ENCODE measurements at regions not wholly inside any gene's neighbourhood (a gene's known extent, or its start where the extent isn't known, plus 50 kb on each side); places are given as distances from the start of the nearest gene placed in this dataset.

GRCh38 chr5:133829786-133830185 lies 138.6 kb downstream of the C5orf15 start:
- no peak for DNase-seq (ENCODE audit: low read depth)

- DNase-seq (ENCODE audit: low read depth) = no peak
Measured at GRCh38 chr5:133828722-133829121, 139.7 kb downstream of the C5orf15 start.

GRCh38 chr5:133827830-133828229 lies 140.6 kb downstream of the C5orf15 start:
- no peak for DNase-seq (ENCODE audit: low read depth)

- no peak for DNase-seq (ENCODE audit: low read depth)
Measured at GRCh38 chr5:133827011-133827410, 141.4 kb downstream of the C5orf15 start.

GRCh38 chr5:133825631-133826289 lies 142.7 kb downstream of the C5orf15 start:
- no peak for DNase-seq (ENCODE audit: low read depth)

- DNase-seq (ENCODE audit: low read depth) = no peak
Measured at GRCh38 chr5:133824661-133825254, 143.7 kb downstream of the C5orf15 start.

- DNase-seq (ENCODE audit: low read depth) = no peak
Measured at GRCh38 chr5:133821889-133822288, 146.5 kb downstream of the C5orf15 start.

GRCh38 chr5:133821311-133821741 lies 147.1 kb downstream of the C5orf15 start:
- DNase-seq (ENCODE audit: low read depth) = no peak

GRCh38 chr5:133820507-133820906 lies 147.9 kb downstream of the C5orf15 start:
- no peak for DNase-seq (ENCODE audit: low read depth)

GRCh38 chr5:133819977-133820471 lies 148.4 kb downstream of the C5orf15 start:
- no peak for DNase-seq (ENCODE audit: low read depth)

GRCh38 chr5:133818869-133819600 lies 149.4 kb downstream of the C5orf15 start:
- no peak for DNase-seq (ENCODE audit: low read depth)

- DNase-seq (ENCODE audit: low read depth) = peak; percentile 40
Measured at GRCh38 chr5:133818031-133818431, 150.4 kb downstream of the C5orf15 start.

- no peak for DNase-seq (ENCODE audit: low read depth)
Measured at GRCh38 chr5:133817456-133817855, 151.0 kb downstream of the C5orf15 start.

GRCh38 chr5:133816791-133817190 lies 151.6 kb downstream of the C5orf15 start:
- DNase-seq (ENCODE audit: low read depth) = no peak

- no peak for DNase-seq (ENCODE audit: low read depth)
Measured at GRCh38 chr5:133814152-133814551, 154.3 kb downstream of the C5orf15 start.

GRCh38 chr5:133811168-133811567 lies 157.3 kb downstream of the C5orf15 start:
- no peak for DNase-seq (ENCODE audit: low read depth)

GRCh38 chr5:133809801-133810200 lies 158.6 kb downstream of the C5orf15 start:
- DNase-seq (ENCODE audit: low read depth) = no peak

GRCh38 chr5:133807348-133807747 lies 161.1 kb downstream of the C5orf15 start:
- no peak for DNase-seq (ENCODE audit: low read depth)

GRCh38 chr5:133806847-133807246 lies 161.6 kb downstream of the C5orf15 start:
- DNase-seq (ENCODE audit: low read depth) = no peak

- DNase-seq (ENCODE audit: low read depth) = no peak
Measured at GRCh38 chr5:133801955-133802751, 166.3 kb downstream of the C5orf15 start.

GRCh38 chr5:133801431-133801830 lies 167.0 kb downstream of the C5orf15 start:
- DNase-seq (ENCODE audit: low read depth) = no peak

GRCh38 chr5:133799571-133800237 lies 168.7 kb downstream of the C5orf15 start:
- no peak for DNase-seq (ENCODE audit: low read depth)

All from stromal cell of bone marrow (primary cell).